Iris pigment epithelial cell (primary cell): ENCODE measurements at regions not wholly inside any gene's neighbourhood (a gene's known extent, or its start where the extent isn't known, plus 50 kb on each side); places are given as distances from the start of the nearest gene placed in this dataset.

Experiments
- DNase-seq: peaks from one replicate; pipeline ENCODE4 v3.0.0-alpha.2; 2011; ENCODE audit warnings: low read depth

DNA sequence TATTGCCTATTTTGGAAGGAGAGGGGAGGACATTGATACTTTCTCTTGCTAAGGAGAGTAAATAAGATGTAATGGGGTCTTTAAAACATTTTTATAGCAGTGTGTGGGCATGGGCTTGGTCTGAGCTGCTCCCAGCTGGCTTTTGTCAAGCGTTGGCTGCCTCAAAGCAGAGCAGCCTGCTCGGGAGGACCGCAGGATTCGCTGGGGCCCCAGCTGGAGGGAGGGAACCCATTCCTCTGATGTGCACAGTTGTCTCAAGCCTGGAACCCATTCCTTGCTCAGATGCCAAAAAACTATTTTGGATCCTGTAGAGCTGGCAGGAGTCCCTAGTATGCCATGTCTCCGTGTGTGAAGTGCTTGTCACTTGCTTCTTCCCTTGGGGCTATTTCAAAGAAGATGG, 59.4 kb upstream of the RMDN2 start:
- no peak for DNase-seq

DNA sequence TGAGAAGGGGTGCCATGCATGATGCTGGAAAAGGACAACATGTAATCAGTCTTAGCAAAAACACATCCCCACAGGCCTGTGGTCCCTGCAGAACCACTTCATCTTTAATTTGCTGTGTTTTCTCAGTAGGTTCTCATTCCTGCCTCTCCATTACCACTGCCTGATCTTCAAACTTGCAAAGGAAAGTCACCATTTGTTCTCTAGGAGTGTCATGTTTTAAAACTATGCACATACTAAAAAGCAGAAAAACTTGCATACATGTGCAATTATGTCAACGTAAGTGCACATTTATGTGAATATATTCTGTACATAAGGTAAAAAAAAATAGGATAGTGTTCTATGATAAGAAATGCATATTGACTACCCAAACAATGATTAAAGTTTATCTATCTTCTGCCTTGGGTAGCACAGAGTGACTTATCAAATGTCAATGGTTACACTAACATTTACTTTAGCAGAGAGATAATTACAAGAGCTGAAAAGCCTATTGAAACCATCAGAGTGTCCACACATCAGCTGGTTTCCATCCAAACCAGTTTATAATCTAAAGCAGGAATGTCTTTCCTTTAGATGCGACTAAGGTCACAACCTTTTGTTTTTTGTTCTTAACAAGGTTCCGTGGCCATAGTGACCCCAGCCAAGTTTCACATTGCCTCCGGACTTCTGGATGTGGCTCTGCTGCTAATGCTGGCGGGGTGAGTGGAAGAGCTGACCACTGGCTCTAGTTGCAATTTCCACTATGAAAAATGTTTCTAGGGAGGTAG, 58.7 kb upstream of the RMDN2 start:
- no peak for DNase-seq

DNA sequence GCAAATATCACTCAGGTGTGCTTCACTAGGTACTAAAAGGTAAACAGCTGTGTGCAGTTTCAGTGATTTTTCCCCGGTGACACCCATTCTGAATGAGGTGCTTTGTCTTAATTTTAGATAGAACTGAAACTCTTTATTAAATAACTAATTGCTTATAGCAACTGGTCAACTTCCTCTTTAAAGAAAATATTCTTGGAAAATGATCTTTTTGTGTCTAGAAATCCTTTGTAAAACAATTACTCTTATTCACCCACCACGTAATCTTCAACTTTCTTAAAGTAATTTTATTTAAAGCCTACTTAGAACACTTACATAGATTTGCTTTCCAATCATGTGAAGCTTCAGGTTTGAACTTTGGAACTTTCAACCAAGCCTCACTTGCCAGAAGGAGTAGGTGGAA, 57.9 kb upstream of the RMDN2 start:
- no peak for DNase-seq

DNA sequence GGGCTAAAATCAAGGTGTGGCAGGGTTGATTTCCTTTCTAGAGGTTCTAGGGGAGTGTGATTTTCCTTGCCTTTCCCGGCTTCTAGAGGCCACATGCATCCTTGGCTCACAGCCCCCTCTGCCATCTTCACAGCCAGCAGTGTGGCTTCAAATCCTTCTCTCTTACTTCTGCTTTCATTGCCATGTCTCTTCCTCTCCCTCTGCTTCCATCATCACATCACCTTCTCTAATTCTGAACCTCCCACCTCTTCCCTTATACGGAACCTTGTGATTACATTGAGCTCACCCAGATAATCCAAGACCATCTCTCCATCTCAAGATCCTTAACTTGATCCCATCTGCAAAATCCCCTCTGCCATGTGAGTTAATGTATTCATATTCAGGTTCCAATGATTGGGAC, 56.2 kb upstream of the RMDN2 start:
- DNase-seq = no peak

DNA sequence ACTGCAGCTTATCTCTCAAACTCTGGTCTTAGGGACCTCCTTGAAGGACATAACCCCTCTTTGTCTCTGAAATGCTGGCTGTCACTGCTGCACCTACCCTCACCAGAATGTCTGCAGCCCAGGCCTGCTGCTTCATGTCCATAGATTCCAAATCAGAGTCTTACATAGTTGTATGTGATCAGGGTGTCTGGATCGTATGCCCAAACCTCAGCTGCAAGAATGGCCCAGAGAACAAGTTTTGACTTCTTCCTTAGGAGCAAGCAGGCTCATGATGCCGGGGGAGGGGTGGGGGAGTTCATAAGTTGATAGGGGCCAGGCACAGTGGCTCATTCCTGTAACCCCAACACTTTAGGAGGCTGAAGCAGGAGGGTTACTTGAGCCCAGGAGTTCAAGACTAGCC, 55.8 kb upstream of the RMDN2 start:
- DNase-seq = no peak

DNA sequence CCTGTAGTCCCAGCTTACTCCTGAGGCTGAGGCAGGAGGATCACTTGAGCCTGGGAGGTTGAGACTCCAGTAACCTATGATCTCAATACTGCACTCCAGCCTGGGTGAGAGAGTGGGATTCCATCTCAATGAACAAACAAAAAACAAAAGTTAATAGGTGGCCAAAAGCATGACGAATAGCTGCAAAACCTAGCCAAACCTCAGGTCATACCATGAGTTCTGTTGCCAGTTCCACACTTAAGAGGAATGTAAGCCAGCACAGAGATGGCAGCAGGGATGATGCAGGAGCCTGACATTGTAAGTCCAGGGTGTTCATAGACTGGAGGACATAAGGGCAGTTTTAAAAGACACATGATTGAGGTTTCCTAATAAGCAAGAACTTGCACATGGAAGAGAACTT, 55.3 kb upstream of the RMDN2 start:
- no peak for DNase-seq

DNA sequence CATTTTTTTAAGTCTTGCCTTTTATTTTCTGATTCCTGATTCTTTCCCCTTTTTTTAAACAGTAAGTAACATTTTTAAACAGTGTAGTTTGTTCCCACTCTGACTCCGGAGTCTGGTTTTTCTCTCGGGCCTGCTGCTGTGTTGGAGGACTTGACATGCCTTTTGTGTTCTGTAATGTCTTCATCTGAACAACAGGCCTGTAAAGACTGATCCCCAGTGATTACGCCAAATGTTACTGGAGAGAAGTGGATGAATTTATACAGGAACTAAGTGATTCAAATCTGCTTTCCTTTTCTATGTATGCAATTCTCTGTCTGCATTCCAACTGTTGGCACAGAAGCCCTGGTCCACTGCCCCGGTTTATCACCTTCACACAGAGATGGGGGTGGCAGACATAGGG, 54.3 kb upstream of the RMDN2 start:
- DNase-seq = peak; percentile 42

DNA sequence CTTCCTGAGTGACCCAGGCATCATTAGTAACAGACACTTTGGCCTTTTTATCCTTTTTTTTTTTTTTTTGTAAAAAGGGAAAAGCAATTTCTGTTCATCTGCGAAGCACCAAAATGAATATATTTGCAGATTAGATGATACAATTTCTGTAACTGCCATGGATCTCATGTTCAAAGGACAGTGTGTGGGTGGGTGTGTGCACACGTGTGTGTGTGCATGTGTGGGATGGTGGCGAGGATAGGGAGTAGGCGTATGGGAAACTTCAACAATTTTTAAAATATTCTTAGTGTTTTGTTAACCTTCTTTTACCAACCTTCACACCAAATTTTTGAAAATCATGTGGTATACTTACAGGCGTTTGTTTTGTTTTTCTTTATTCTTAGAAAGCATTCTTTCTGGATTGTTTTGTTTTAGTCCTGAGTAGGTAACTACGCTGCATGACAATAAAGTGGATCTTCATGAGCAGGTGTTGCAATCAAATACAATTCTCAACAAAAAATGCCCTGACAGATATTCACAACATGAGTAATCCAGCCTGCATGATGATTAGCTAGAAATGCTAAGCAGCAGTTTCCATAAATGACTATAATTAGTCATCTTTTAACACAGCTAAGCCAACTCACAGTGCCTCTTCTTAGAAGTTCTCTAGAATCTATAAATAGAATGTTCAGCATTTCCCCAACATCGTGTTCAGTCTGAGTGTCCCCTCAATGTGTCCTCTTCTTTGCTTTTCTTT, 53.5 kb upstream of the RMDN2 start:
- DNase-seq = peak; percentile 80

DNA sequence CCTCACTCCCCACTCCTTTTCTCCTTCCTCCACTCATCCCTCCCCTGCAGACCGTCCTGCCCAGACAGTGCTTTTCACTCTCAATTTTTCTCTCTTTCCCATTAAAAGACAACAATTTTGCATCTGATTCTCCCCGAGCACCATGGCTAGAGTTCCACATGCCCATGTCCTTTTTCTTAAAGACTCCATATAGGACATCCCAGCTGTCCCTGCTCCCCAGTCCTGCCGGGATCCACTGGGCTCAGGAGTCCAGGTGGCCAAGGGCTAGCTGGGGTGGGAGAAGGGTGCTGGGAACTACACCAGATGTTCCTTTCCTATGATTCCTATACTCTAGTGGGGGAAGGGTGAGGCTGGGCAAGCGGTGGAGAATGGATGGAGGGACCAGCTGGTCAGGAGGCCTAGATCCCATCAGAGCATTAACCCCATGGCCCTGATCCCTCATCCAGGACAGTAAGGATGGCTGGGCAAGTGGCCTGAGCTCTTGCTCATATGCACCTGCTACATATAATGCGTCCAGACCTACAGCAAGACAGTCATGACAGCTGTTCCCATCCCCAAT, 52.8 kb upstream of the RMDN2 start:
- DNase-seq = no peak

DNA sequence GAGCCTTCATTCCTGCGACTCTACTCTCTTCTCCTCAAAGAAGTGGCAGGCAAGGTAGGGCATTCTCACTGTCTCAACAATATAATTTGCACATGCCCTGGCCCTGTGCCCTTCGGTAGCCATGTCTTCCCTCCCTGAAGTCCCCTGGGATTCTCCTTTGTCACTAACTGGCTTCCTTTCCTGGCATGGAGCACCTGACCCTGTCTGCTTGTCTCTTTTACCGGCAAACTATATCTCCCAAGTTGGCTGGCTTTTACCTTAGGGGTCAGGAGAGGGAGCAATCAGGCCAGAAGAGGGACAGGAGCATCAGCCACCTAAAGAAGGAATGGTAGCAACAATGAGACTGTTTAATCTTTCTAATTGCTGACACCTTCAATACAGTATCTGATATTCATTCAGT, 51.9 kb upstream of the RMDN2 start:
- no peak for DNase-seq

DNA sequence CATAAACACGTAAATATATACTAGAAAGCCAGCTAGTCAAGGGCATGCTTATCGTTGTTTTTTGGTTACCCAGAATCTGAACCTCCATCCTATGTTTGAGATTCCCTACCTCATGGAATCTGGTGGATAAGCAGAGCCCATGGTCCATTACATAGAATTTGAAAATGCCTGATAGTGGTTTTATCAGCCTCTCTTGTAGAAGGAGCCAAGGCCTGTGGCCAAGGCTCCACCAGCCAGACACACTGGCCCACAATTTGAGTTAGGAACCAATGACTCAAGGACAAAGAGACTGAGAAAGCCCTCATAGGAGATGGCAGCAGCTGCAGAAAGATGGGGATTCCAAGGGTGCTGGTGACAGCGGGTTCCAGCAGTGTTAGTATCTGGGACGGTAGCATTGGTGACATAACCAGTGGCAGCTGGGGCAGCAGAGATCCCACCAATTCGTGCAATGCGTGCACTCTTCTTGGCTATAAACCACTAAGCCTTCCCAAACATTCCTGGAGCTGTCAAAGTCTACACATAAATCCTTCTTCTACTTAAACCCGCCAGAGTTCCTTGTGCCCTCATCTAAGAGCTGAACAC, 51.2 kb upstream of the RMDN2 start:
- no peak for DNase-seq

DNA sequence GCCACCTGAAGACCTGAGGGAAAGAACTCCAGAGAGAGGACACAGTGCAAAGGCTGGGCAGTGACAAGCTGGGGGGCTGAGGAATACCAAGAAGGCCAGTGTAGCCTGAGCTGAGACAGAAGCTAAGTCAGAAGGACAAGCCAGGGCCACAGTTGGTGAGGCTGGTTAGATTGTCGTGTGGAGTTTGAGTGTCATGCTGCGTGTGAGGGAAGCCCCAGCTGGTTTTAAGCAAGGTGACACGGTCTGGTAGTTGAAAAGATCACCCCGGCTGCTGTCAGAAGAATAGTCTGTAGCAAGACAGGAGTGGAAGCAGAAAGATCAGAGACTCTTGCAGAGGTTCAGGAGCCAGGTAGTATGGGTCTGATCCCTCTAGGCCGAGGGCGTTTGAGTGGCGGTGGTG, 50.6 kb upstream of the RMDN2 start:
- DNase-seq = no peak
